Caco-2 (cell line): ENCODE measurements at regions not wholly inside any gene's neighbourhood (a gene's known extent, or its start where the extent isn't known, plus 50 kb on each side); places are given as distances from the start of the nearest gene placed in this dataset.

Experiments used
- BruUV-seq: library from RNA; stranded (reverse); fragments of 400-500 nt; replicated peaks from 2 replicates; lab custom pipeline; 2021; lab: Mats Ljungman, UMichigan
- CTCF ChIA-PET: fragments of 300-600 bp; sonication (Branson Sonifier 250); formaldehyde crosslinking; loops from one replicate; lab custom pipeline; 2022; ENCODE audit warnings: antibody characterized with exemption; lab: Charles Lee
- POLR2A ChIA-PET: fragments of 300-600 bp; sonication (Branson Sonifier 250); formaldehyde crosslinking; loops from one replicate; lab custom pipeline; 2022; ENCODE audit warnings: antibody characterized with exemption; lab: Charles Lee
- DNase-seq, 2 experiments: peaks; one replicate each; pipeline versions ENCODE4 v3.0.0 to v3.0.0-alpha.2; 2020 to 2022
- H3K27me3 ChIP-seq: replicated peaks from 2 replicates; pipeline ENCODE4 v1.6.0; 2011; ENCODE audit warnings: low read length; ENCODE audit not compliant: control insufficient read depth, insufficient read depth
- H3K36me3 ChIP-seq: 2 replicates; pipeline ENCODE4 v1.5.1; 2011; ENCODE audit warnings: low read length; ENCODE audit not compliant: control insufficient read depth, insufficient read depth
- H3K4me1 ChIP-seq: fragments of 250-450 bp; sonication (Bioruptor Pico); 2 replicates; pipeline ENCODE4 v1.5.1; 2020; ENCODE audit warnings: mild to moderate bottlenecking
- H3K4me3 ChIP-seq: 2 replicates; pipeline ENCODE4 v1.5.1; 2011; ENCODE audit warnings: low read depth, mild to moderate bottlenecking, control low read depth, low read length
- H3K9me3 ChIP-seq: fragments of 250-450 bp; sonication (Bioruptor Pico); 2 replicates; pipeline ENCODE4 v1.5.1; 2020; ENCODE audit warnings: mild to moderate bottlenecking, moderate library complexity
- H3K27ac Mint-ChIP-seq: one replicate; pipeline ENCODE4 v1.8.0; 2022; ENCODE audit warnings: mixed read lengths; ENCODE audit not compliant: unreplicated experiment
- H3K27me3 Mint-ChIP-seq: one replicate; pipeline ENCODE4 v1.8.0; 2022; ENCODE audit warnings: mixed read lengths; ENCODE audit not compliant: insufficient read depth, unreplicated experiment
- H3K36me3 Mint-ChIP-seq: one replicate; pipeline ENCODE4 v1.8.0; 2022; ENCODE audit warnings: mild to moderate bottlenecking, mixed read lengths; ENCODE audit not compliant: insufficient read depth, unreplicated experiment
- H3K4me1 Mint-ChIP-seq: one replicate; pipeline ENCODE4 v1.8.0; 2022; ENCODE audit warnings: low read depth, mixed read lengths; ENCODE audit not compliant: unreplicated experiment
- H3K4me3 Mint-ChIP-seq: one replicate; pipeline ENCODE4 v1.8.0; 2022; ENCODE audit warnings: mild to moderate bottlenecking, moderate library complexity, mixed read lengths; ENCODE audit not compliant: unreplicated experiment
- H3K9me3 Mint-ChIP-seq: one replicate; pipeline ENCODE4 v1.8.0; 2022; ENCODE audit warnings: mixed read lengths; ENCODE audit not compliant: unreplicated experiment
- intact Hi-C: fragments of 100-400 bp; cut with micrococcal nuclease; formaldehyde crosslinking; loops from one replicate; pipeline ENCODE4 v1.10.0; 2022; ENCODE audit not compliant: unreplicated experiment
- TF ChIP-seq, protein P1 (sequence below), 2 experiments: fragments of 200-600 bp in 1 of 2; IDR thresholded peaks; 1 replicate in 1 of 2; 2 replicates in 1 of 2; pipeline versions ENCODE4 v1.5.1 to v1.8.0; 2011 to 2022; ENCODE audit warnings: antibody characterized with exemption in 1 of 2, control low read depth in 1 of 2, inconsistent platforms in 1 of 2, low read depth in 1 of 2, low read length in 1 of 2, mild to moderate bottlenecking in 1 of 2, moderate library complexity in 1 of 2; ENCODE audit not compliant: insufficient read depth in 1 of 2, severe bottlenecking in 1 of 2, unreplicated experiment in 1 of 2

DNA sequence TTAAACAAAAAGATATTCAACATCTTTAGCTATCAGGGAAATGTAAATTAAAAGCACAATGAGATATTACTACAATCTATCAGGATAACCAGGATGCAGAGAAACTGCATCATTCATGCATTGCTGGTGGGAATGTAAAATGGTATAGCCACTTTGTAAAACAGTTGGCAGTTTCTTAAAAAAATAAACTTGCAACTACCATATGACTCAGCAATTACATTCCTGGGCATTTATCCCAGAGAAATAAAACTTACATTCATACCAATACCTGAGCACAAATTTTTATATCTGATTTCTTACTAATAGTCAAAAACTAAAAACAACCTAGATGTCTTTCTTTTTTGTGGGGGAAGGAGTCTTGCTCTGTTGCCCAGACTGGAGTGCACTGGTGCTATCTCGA is 190.3 kb upstream of the TAB2 start:
- intact Hi-C loops, result no loop called here
- H3K27ac Mint-ChIP-seq, result no peak overlapping the region

DNA sequence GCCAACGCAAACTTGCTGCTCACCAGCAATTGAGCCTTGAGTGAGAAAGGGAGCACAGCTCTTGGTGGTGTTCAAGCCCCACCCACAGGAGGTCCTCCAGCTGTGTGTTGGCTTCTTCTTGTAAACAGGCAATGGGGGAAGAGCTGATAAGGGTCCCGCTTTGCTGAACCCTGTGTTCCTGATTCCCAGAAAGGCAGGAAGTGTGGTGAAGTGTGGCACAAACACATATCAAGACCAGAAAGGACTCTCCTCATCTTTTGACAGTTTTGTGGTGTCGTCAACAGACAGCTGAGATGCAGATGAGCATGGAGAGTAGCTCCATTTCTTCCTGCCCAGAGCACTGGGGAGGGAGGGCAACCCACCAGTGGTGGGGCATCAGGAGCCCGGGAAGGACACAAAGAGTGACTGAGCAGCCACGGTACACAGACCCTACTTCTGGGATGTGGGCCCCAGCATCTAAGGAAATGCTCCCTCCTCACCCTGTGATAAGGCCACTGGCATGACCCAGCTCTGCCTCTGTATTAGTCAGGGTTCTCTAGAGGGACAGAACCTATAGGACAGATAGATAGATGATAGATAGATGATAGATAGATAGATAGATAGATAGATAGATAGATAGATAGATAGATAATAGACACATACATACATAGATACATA is 188.9 kb upstream of the TAB2 start:
- no peak for DNase-seq
- peaks cover 24% of the 10 kb centered on the region for H3K9me3 Mint-ChIP-seq
- POLR2A ChIA-PET, result no interaction called here
- intact Hi-C loops, result no loop called here
- no peaks in the 10 kb centered on the region for H3K36me3 Mint-ChIP-seq
- no peak overlapping the region for H3K4me3 ChIP-seq
- H3K4me3 Mint-ChIP-seq, result no peak overlapping the region
- H3K9me3 ChIP-seq, result no peaks in the 10 kb centered on the region
- no peak overlapping the region for H3K27ac Mint-ChIP-seq
- no TSS peak for BruUV-seq
- TF ChIP-seq, protein P1, sequence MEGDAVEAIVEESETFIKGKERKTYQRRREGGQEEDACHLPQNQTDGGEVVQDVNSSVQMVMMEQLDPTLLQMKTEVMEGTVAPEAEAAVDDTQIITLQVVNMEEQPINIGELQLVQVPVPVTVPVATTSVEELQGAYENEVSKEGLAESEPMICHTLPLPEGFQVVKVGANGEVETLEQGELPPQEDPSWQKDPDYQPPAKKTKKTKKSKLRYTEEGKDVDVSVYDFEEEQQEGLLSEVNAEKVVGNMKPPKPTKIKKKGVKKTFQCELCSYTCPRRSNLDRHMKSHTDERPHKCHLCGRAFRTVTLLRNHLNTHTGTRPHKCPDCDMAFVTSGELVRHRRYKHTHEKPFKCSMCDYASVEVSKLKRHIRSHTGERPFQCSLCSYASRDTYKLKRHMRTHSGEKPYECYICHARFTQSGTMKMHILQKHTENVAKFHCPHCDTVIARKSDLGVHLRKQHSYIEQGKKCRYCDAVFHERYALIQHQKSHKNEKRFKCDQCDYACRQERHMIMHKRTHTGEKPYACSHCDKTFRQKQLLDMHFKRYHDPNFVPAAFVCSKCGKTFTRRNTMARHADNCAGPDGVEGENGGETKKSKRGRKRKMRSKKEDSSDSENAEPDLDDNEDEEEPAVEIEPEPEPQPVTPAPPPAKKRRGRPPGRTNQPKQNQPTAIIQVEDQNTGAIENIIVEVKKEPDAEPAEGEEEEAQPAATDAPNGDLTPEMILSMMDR (IDR thresholded peaks at IDR 0.05; ENCODE audit: insufficient read depth in 1 of 2, low read depth in 1 of 2, low read length in 1 of 2, severe bottlenecking in 1 of 2, unreplicated experiment in 1 of 2), result no peak
- CTCF ChIA-PET, result no interaction called here
- H3K27me3 Mint-ChIP-seq, result peaks cover 5% of the 10 kb centered on the region
- H3K36me3 ChIP-seq, result no peaks in the 10 kb centered on the region
- no peaks in the 10 kb centered on the region for H3K27me3 ChIP-seq
- no peaks in the 10 kb centered on the region for H3K4me1 Mint-ChIP-seq
- no peaks in the 10 kb centered on the region; the same call in 1 of the 2 replicates for H3K4me1 ChIP-seq

More for the DNA sequence above, 190.3 kb upstream of the TAB2 start:
- TF ChIP-seq, protein P1 (IDR thresholded peaks at IDR 0.05; ENCODE audit: insufficient read depth in 1 of 2, low read depth in 1 of 2, low read length in 1 of 2, severe bottlenecking in 1 of 2, unreplicated experiment in 1 of 2), result no peak
- peaks cover 30% of the 10 kb centered on the region for H3K9me3 Mint-ChIP-seq
- no peak overlapping the region for H3K4me3 Mint-ChIP-seq
- Histone ChIP-seq H3K9me3 (no peaks in the 10 kb centered on the region), H3K4me1 (no peaks in the 10 kb centered on the region; the same call in 1 of the 2 replicates), H3K36me3 (no peaks in the 10 kb centered on the region), H3K4me3 (no peak overlapping the region), H3K27me3 (no peaks in the 10 kb centered on the region)
- H3K36me3 Mint-ChIP-seq, result no peaks in the 10 kb centered on the region
- BruUV-seq, result no TSS peak
- CTCF ChIA-PET, result no interaction called here
- POLR2A ChIA-PET, result no interaction called here
- H3K4me1 Mint-ChIP-seq, result no peaks in the 10 kb centered on the region
- peaks cover 5% of the 10 kb centered on the region for H3K27me3 Mint-ChIP-seq
- no peak for DNase-seq

DNA sequence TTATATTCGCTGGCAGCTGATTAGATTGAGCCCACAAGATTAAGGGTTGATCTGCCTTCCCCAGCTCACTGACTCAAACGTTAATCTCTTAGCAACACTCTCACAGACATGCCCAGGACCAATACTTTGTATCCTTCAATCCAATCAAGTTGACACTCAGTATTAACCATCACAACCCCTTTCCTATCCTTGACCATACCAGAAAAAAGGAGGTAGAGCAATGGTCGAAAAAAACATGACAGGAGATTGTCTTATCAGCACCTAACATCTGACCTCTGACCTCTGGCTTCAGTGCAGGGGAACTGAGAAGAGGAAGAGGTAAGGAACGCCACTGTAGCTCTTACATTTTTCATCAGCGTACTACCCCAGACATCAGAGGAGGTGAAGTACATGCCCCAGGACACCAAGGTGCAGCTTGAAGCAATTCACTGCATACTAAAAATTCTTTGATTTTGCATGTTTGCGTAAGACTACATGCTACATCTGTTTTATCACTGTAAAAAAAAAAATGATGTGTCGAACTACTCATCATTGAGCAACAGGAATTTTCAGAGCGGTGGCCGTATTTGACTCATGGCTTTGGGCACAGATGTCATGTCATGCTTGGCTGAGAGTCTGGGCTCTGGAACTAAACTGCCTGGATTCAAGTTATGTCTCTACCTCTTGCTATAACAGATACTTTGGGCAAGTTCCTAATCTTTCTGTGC is 188.0 kb upstream of the TAB2 start:
- no peak for DNase-seq
- Histone ChIP-seq H3K9me3 (no peaks in the 10 kb centered on the region), H3K36me3 (no peaks in the 10 kb centered on the region), H3K4me1 (peaks cover 5% of the 10 kb centered on the region), H3K27me3 (no peaks in the 10 kb centered on the region), H3K4me3 (no peak overlapping the region)
- intact Hi-C loops, result no loop called here
- no peak overlapping the region for H3K27ac Mint-ChIP-seq
- POLR2A ChIA-PET, result no interaction called here
- TF ChIP-seq, protein P1 (IDR thresholded peaks at IDR 0.05; ENCODE audit: insufficient read depth in 1 of 2, low read depth in 1 of 2, low read length in 1 of 2, severe bottlenecking in 1 of 2, unreplicated experiment in 1 of 2), result no peak
- CTCF ChIA-PET, result no interaction called here
- BruUV-seq, result no TSS peak
- H3K4me1 Mint-ChIP-seq, result no peaks in the 10 kb centered on the region
- peaks cover 16% of the 10 kb centered on the region for H3K9me3 Mint-ChIP-seq
- no peak overlapping the region for H3K4me3 Mint-ChIP-seq
- no peaks in the 10 kb centered on the region for H3K27me3 Mint-ChIP-seq
- H3K36me3 Mint-ChIP-seq, result no peaks in the 10 kb centered on the region
